ENCODE measurements at regions not wholly inside any gene's neighbourhood (a gene's known extent, or its start where the extent isn't known, plus 50 kb on each side); places are given as distances from the start of the nearest gene placed in this dataset.

DNA sequence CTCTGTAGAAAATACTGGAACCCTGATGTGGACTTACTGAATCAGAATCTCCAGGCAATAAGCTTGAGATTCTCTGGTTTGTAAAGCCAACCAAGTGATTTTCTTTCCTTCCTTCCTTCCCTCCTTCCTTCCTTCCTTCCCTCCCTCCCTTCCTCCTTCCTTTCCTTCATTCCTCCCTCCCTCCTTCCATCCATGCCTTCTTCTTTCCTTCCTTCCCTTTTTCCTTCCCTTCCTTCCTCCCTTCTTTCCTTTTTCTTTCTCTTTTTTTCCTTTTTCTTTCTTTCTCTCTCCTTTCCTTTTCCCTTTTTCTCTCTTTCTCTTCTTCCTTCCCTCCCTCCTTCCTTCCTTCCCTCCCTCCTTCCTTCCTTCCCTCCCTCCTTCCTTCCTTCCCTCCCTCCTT, 450.8 kb downstream of the GRXCR1 start:
- DNase-seq (ENCODE audit: low read depth in 2 of 3, low spot score in 1 of 3) = no peak

GRCh38 chr4:43345323-43345925, 452.9 kb downstream of the GRXCR1 start:
- no peak for DNase-seq (ENCODE audit: low read depth in 2 of 3, low spot score in 1 of 3)

- DNase-seq (ENCODE audit: low read depth in 2 of 3, low spot score in 1 of 3) = no peak
These were observed 456.1 kb downstream of the GRXCR1 start for GRCh38 chr4:43348591-43348990.

DNA sequence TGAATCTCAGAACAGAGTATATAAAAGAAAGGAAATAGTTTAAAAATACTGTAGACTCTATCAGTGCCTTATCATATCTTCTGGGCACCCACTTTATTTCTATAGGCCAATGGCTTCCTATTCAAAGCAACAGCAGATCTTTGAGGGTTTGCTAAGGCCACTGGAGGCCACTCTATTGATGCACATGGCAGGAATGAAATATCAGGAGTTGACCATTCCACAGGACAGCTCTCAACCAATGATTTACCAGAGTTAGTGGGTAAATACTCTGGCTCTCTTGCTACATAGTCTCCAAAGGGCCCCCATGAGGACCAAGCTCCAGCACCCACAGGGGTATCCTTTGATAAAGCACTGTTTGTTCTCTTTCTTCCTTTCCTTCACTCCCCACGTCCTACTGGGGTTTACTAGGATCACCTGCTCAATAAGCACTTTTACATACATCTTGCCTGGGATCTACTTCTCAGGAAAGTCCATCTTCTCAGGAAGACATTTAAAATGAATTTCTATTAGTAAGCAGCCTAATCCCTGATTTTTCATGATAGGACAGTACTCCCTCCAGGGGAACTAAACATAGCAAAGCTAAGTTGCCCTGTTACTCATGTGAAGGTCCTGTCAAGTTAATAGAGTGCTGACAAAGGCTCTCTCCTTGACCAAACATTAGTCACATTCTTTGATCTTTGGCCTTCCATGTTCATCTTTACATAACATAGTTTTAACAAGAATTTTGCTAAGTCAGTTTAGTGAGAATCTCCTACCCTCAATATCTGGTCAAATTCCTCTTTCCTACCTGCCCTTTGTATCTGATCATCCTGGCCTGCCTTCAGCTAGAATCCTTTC, 459.7 kb downstream of the GRXCR1 start:
- DNase-seq (ENCODE audit: low read depth in 2 of 3, low spot score in 1 of 3) = no peak

DNA sequence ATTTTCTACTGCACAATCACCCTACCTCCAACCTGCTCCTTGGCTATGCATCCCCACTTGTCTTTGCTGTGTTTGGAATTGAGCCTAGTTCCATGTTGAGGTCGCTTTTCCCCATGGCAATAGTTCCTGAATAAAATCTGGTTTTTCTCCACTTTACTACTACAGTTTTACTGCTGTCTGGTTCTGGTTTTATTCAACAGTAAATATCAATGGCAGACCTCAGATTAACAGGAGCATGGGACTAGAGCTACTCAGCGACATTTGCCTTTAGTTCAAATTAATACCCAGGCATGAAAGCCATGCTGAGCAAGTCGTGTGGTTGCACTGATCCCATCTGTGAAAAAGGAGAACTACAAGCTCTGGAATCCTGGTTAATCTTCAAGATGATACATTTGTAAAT, 460.3 kb downstream of the GRXCR1 start:
- no peak for DNase-seq (ENCODE audit: low read depth in 2 of 3, low spot score in 1 of 3)

DNA sequence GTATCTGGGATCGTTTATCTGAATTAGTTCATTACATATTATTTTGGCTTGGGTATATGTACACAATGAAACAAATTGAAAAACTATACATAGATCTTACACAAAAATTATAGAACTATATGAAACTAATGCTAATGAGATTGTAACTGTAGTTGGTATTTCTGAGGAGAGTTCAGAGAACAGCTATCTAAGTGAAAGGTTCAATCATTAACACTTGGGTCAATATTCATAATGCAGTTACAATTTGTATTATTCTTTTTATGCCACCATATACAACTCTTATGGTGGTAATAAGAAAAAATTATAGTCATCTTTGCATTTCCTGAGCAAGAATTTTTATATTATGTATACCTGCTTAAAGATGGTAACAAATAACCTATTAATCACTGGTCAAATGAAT, 461.0 kb downstream of the GRXCR1 start:
- no peak for DNase-seq (ENCODE audit: low read depth in 2 of 3, low spot score in 1 of 3)

DNA sequence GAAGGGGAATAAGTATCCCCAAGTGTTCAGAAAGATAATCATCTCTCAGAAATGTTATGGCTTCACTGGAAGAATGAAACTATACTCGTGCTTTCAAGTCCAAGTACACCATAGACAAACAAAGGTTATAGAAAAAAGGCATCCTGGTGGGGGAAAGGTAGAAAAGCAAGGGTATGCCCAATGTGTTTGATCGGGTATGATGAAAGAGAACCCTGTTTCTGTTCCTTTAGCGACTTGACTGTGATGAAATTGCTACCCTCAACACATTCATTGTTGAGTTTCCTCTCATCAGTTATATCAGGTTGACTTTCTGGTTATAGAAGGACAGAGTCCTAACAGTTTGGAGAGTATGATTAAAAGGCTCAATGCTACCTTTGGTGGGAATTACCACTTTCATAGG, 464.3 kb downstream of the GRXCR1 start:
- no peak for DNase-seq (ENCODE audit: low read depth in 2 of 3, low spot score in 1 of 3)

DNA sequence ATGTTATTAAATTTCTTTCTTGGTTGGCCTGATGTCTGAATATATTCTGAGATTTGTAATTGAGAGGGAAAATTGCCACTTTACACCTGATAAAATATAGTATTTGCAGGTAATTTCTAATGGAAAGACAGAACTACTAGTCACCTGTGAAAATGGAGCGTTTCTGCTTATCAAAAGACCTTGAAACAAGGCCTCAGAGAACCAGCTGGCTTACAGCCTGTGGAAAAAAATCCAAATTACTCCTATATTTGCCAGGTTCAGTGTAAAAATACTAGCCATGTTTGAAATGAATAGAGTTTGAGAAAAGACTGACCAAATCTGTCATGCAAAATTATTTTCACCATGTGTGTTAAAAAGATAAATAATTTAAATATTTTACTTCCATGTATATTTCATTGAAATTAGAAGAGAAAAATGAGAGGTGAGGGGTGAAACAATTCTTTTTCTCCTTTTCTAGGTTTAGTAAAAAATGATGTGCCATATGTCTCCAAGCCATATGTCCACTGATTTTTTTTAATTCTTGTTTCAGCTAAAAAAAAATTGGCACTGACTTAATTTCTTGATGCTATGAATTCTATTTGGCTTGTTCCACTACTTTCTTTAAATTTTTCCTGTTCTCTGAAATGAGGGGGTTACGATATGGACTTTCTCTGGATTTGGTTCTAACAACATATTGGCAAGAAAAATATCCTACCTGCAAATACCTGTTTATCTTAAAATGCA, 464.9 kb downstream of the GRXCR1 start:
- DNase-seq (ENCODE audit: low read depth in 2 of 3, low spot score in 1 of 3) = no peak

DNA sequence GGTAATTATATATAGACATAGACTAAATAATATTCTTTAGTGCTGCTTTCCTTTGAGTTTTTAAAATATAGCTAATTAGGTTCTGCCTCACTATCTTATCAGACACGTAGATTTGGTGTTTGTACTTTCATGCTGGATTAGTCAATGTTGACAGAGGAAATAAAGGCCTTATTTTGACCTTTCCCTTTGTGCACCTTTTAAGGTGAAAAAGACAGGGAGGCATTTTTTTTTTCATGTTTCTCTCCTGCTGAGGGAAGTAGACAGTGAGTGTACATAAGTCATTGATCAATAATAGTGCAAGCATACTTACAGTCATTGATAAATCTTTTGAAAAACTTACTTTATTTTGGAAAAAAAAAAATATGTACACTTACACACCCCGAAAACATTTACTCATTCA, 467.8 kb downstream of the GRXCR1 start:
- no peak for DNase-seq (ENCODE audit: low read depth in 2 of 3, low spot score in 1 of 3)

DNA sequence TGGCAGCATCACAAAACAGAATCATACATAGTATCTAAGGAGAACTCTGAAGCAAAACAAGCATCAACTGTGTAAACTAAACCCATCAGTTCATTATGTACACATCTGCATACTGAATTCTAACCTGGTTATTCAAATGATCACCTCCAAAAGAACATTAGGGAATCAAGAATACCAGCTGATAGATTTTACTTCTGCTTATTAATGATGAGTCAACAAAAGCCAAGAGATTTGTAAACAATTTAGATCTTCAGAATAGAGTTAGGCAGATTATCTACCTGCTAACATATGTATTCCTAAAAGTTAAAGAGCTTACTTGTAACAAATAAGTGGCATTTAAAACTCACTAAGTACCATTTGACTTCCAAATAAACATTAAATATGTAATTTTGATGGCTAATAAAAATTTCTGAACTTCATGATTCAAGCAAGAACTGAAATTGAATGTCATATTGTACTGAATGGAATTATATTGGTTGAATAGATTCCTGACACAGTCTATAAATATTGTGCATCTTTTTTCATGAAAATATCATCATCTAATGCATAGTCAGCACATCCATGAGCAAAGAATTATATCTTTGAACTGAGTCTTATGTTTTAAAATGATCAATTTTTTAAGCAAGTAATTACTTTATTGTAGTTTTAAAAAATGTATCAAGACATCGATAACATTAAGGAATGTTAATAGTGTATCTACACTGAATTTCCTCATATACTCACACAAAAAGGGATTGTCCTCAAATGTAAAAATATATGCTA, 470.5 kb downstream of the GRXCR1 start:
- no peak for DNase-seq (ENCODE audit: low read depth in 2 of 3, low spot score in 1 of 3)

- no peak for DNase-seq (ENCODE audit: low read depth in 2 of 3, low spot score in 1 of 3)
These were observed 476.6 kb downstream of the GRXCR1 start for GRCh38 chr4:43369036-43369594.

DNA sequence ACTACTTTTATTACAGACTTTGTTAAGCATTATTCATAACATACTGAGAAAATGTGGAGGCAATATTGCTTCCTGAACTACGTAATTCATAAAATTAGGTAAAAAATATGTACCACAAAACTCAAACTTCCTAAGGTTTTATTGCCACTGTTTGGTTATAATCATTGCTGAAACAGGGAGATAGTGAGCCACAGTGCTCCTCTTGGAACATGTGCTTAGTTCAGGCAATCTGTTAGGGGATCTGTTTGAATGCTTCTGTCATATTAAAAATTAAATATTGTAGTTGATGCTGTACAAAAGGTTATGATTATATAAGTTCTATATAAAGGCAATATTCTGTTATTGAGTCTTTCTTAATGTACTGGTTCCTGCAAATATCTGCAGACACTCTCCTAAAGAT, 480.7 kb downstream of the GRXCR1 start:
- no peak for DNase-seq (ENCODE audit: low read depth in 2 of 3, low spot score in 1 of 3)

DNA sequence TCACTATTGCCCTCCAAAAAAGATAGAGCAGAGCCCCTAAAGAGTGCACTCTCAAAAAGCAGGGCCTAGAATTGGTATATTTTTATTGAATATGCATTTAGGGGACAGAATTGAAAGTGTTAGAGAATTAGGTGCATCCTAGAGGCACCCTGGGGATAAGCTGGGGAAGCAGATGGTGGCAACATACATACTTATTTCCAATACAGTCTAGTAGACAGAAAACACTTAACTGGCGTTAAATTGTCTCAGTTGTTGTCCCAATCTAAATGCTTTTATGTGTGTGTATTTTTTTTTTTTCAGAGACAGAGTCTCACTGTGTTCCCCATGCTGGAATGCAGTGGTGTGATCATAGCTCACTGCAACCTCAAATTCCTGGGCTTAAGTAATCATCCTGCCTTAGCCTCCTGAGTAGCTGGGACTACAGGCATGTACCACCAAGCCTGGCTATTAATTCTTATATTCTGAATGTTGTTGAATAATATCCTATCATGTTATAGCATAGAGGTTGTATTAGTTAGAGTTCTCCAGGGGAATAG, 481.8 kb downstream of the GRXCR1 start:
- no peak for DNase-seq (ENCODE audit: low read depth in 2 of 3, low spot score in 1 of 3)

DNA sequence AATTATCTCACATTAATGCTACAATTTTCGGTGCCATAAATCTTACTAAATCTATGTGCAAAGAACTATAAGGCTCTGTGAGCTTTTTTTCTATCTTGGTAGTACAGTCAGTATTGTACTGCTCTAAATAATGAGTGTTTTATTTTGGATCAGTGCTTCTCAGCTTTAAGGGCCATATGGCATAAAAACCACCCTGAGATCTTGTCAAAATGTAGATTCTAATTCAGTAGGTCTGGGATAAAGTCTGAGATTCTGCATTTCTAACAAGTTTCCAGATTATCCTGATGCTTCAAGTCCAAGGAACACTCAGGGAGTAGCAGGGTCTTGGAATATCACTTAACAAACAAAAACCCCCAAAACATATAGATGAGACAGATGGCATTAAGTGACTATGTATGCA, 486.5 kb downstream of the GRXCR1 start:
- DNase-seq (ENCODE audit: low read depth in 2 of 3, low spot score in 1 of 3) = no peak

GRCh38 chr4:43380093-43380492, 487.6 kb downstream of the GRXCR1 start:
- no peak for DNase-seq (ENCODE audit: low read depth in 2 of 3, low spot score in 1 of 3)

- no peak for DNase-seq (ENCODE audit: low read depth in 2 of 3, low spot score in 1 of 3)
These were observed 498.6 kb downstream of the GRXCR1 start for GRCh38 chr4:43391069-43391468.

DNA sequence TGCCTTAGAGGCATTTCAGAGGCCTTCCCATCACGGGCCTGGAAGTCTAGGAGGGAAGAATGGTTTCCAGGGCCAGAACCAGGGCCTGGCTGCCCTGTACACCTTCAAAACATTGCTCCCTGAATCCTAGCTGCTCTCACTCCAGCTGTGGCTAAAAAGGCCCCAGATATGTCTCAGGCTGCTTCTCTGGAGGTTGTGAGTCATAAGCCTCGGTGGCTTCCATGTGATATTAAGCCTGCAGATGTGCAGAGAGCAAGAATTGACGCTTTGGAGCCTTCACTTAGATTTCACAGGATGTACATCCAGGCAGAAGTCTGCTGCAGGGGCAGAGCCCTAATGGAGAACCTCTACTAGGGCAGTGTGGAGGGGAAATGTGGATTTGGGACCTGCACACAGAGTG, 502.5 kb downstream of the GRXCR1 start:
- DNase-seq (ENCODE audit: low read depth in 2 of 3, low spot score in 1 of 3) = no peak

- no peak for DNase-seq (ENCODE audit: low read depth in 2 of 3, low spot score in 1 of 3)
These were observed 507.2 kb downstream of the GRXCR1 start for GRCh38 chr4:43399726-43400125.

DNA sequence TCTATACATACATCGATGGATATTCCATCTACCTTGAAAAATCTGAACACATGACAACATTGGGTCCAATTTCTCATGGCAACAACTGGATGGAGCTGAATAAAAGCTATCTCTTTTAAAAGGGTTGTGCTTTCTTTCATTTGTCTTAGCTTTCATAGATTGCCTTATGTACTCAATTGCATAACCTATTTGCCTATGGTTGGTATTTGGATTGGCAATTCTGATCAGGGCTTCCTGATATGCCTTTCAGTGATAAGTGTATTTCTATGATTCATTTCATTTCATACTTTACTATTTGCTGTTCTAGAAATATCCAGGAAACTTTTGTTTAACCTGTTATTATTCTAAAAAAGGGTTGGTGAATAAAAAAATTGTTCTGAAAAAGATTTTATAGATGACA, 509.9 kb downstream of the GRXCR1 start:
- DNase-seq (ENCODE audit: low read depth in 2 of 3, low spot score in 1 of 3) = no peak

DNA sequence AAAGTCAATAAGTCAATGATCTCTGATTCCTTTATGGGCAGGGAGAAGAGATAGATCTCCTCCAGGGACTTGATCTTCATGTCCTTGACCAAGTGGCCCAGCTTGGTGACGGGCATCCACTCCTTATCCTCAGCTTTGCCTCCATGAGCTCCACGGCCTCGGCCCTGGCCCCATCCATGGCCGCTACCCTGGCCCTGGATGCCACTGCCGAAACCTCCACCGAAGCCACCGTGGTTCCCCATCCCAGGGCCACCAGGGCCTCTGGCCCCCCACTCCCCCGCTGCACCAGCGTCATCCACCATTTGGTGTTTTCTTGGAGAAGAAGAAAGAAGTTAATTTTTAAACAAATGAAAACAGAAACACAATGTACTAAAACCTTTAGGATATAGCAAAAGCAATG, 518.1 kb downstream of the GRXCR1 start:
- no peak for DNase-seq (ENCODE audit: low read depth in 2 of 3, low spot score in 1 of 3)

- DNase-seq (ENCODE audit: low read depth in 2 of 3, low spot score in 1 of 3) = no peak
These were observed 518.7 kb downstream of the GRXCR1 start for GRCh38 chr4:43411226-43411625.
